ENCODE measurements at regions not wholly inside any gene's neighbourhood (a gene's known extent, or its start where the extent isn't known, plus 50 kb on each side); places are given as distances from the start of the nearest gene placed in this dataset.
A peak's percentile ranks its signal among the peaks of the same experiment; 100 is the strongest.
"Not testable (repeated sequence)": the region's sequence is repeated elsewhere in the genome, so short reads cannot be mapped to it uniquely, and the experiment has no call there.

DNA sequence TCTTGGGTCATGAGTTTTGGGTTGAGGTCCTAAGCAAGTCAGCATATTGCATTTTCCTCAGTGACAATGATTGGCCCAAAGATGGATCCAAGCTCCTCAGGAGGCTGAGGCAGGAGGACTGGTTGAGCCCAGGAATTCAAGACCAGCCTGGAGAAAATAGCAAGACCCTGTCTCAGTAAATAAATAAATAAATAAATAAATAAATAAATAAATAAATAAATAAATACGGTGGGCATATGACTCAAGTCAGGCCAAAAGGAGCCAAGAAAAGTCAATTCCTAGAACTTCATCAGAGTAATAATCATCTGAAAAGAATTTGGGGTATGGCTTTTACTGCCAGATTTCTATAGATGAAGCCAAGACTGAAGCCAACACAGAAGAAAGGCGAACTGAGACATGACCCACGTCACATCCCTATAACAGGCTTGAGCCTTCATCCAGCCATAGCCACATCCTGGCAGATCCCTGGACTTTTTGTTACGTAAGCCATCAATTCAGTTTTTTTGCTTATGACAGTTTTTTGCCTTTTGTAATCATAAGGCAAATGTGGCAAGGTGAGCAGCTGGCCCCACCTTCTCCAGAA is 88.5 kb upstream of the NFASC start:
- no peak for DNase-seq

DNA sequence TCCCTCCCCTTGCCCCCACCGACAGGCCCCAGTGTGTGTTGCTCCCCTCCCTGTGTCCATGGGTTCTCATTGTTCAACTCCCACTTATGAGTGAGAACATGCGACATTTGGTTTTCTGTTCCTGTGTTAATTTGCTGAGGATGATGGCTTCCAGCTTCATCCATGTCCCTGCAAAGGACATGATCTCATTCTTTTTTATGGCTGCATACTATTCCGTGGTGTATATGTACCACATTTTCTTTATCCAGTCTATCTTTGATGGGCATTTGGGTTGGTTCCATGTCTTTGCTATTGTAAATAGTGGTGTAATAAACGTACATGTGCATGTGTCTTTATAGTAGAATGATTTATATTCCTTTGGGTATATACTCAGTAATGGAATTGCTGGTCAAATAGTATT is 85.6 kb upstream of the NFASC start:
- not testable (repeated sequence) for DNase-seq

DNA sequence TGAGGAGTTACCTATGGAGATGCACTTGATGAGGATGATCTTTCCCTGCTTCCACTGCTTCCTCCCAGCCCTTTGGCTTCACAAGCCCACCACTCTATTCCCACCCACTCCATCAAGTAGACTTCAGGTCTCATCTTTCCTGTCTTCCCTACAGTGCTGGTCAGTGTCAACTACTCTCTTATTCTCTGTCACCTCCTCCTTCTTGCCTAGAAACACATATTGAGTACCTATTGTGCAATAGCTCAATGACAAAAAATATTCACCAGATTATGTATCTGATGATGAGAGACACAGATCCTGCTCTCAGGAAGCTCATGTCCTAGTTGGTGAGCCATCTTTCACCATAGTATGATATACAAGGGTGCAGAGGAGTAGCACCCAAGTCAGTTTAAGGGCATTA is 82.2 kb upstream of the NFASC start:
- no peak for DNase-seq

DNA sequence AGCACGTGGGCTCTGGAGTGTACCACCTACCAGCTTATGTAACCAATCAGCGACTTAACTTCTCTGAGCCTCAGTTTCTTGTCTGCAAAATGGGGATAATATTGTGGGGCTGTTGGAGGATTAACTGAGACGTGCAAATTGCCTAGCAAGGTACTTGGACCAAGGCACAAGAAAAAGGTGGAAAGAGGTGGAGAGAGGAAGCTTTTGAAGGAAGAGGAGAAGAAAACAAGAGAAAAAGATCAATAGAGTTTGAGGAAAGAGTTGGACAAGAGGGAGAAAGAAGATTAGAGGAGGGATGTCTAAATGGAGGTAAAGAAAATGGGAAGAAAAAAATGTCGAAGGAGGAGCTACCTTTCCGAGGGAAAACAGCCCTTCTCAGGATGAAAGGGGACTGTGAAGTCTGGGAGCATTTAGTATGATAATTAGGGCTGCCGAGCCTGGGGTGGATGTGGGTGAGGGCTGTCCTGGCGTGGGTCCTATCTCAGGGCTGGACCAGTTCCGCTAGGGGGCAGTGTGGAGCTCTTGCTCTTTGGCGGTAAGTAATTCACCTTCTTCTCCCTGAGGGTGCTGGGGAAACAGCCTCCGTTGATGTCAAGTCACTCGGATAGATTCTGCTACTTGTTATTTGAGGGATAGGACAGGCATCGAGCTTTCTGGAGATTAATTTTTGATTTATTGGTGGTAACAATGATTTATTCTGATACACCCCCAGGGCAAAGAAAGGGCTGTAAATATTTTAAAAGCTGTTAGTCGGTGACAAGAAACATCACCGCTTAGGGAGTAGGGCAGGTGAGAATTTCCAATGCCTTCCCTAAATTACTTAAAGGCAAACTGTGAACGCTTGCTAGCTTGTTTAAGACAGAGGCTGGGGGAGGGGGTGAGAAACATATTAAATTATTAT is 79.0 kb upstream of the NFASC start:
- DNase-seq, result peak; percentile 70 to 77

DNA sequence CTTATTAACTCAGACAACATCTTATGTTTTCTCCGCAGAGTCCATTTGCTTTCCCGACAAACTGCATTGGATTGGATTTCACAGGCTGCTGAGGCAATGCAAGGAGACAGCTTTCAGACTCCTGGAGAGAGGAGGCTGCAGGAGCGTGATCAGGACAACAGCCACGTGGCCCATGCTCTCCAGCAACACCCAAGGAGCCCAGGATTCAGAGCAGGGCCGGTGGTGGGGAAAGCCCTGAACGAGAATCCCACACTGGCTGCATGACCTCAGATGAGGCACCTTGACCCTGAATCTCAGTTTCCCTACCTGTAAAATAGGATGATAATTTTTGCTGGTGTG is 78.3 kb upstream of the NFASC start:
- DNase-seq, result no peak

DNA sequence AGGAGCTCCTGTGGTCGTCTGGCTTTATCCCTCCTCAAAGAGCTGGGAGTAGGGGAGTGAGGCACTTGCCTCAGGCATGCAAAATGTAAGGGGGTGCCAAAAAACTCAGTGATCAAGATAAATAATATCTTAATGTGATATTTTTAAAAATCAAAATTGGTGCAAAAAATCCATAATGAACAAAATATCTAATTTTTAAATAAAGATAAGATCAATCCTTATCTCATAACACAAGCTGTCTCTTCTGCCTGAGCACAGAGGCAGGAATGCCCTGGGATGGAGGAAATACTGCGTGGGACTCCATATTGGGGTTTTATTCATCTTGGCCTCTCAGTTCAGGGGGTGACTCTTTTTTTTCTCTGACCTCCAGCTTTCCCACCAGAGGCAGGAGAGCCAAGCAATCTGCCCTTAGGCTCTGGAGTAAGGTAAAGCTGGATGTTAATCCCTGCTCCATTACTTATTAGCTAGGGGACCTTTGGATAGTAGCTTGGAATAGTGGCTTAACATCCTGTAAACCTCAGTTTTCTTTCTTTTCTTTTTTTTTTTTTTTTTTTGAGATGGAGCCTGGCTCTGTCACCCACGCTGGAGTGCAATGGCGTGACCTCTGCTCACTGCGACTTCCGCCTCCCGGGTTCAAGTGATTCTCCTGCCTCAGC is 77.3 kb upstream of the NFASC start:
- DNase-seq, result no peak

DNA sequence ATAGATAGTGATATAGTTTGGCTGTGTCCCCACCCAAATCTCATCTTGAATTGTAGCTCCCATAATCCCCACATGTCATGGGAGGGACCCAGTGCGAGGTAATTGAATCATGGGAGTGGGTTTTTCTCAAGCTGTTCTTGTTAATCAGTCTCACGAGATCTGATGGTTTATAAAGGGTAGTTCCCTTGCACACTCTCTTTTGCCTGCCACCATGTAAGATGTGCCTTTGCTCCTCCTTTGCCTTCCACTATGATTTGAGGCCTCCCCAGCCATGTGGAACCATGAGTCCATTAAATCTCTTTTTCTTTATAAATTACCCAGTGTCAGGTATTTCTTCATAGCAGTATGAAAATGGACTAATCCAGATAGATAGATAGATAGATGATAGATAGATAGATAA is 73.8 kb upstream of the NFASC start:
- DNase-seq, result not testable (repeated sequence)

DNA sequence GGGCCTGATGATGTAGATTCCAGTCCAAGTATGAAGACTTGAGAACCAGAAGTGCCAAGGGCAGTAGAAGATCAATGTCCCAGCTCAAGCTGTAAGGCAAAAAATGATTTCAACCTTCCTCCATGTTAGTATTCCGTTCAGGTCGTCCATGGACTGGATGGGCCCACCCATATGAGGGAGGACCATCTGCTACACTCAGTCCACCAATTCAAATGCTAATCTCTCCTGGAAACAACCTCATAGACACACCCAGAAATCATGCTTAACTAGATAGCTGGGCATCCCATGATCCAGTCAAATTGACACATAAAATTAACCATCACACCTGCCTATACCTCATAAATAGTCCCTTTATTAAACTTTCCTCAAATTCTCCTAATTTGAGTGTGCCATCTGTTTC is 73.3 kb upstream of the NFASC start:
- no peak for DNase-seq

DNA sequence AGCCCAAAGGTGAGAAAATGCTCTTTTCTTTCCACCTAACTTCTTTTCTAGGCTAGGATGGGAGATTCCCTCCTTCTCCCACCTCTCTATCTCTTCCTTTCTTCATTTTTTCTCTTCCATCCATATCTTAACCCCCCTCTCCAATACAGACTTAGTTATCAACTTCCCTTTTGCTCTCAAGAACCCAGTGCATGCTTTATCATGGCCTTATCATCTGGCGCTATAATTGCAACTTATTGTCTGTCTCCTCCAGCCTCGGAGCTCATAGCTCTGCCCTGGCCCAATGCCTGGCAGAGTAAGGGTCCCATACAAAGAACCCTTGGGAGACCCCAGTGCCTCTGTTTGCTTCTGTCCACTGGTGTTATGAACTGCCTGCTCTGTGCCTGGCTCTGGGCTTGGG is 71.0 kb upstream of the NFASC start:
- no peak for DNase-seq

DNA sequence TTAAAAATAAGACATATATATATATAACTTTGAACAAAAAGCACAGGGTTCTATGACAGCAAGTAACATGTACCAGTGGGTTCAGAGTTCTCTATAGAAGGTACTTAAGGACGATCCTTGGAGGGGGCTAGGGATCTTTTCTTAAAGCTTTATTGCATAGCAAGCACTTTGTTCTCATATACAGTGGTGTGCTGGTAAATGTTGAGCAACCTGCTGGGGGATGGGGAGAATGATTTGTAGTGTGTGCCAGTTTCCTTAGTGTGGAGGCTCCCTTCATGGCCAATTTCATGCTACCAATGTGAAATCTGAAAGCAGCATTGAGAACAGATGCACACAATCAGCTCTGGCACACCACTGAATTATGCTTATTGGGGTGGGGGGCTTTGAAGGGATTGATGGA is 69.5 kb upstream of the NFASC start:
- DNase-seq, result no peak

DNA sequence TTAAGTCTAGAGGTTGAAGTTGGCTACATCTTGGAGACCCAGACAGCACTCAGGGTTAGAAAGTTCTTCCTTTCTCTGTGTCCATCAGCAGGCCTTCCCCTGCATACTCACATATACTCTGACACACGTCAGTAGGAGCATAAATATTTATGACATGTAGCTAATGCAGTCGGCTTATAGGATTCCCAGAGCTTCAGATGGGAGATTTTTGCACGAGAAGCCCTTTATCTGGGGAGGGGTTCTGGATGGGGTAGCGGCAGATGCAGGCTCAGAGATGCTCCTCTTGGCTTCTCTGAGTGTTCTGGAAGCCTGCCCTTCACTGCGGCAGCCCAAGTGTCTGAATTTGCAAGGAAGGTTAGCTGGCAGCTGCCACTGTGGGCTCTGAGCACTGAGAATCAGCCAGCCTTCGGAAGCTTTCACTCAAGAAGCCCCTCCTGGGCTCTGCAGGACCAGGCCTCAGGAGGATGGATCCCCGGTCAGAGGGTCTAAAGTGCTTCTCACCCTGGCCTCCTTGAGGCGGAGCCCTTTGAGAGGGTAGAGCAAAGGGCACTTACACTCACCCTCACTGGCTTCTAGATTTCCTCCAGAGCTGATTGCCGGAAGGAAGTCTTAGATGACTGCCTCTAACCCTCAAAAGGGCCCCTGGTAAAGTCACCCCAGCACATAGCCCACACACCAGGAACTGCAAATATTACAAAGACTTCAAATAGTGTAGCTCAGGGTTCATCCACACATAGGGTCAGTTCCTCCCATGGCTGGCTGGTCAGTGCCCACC is 68.1 kb upstream of the NFASC start:
- no peak for DNase-seq

DNA sequence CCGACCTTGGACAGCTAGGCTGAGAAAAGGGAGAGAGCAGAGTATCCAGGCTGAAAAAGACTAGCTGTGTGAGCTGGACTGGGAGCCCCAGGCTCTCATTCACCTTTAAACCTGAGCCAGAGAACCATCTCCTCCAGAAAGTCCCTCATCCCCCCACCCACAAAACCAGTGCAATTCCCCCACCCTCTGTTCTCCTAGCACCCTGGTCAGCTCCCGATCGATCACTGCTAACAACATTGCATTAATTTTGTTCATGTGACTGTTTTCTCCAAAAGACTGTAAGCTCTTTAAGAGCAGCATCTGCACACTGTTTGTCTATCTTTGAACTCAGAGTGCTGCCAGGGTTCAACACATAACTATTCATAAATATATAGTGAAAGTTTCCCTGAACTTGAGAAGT is 67.1 kb upstream of the NFASC start:
- DNase-seq, result no peak

DNA sequence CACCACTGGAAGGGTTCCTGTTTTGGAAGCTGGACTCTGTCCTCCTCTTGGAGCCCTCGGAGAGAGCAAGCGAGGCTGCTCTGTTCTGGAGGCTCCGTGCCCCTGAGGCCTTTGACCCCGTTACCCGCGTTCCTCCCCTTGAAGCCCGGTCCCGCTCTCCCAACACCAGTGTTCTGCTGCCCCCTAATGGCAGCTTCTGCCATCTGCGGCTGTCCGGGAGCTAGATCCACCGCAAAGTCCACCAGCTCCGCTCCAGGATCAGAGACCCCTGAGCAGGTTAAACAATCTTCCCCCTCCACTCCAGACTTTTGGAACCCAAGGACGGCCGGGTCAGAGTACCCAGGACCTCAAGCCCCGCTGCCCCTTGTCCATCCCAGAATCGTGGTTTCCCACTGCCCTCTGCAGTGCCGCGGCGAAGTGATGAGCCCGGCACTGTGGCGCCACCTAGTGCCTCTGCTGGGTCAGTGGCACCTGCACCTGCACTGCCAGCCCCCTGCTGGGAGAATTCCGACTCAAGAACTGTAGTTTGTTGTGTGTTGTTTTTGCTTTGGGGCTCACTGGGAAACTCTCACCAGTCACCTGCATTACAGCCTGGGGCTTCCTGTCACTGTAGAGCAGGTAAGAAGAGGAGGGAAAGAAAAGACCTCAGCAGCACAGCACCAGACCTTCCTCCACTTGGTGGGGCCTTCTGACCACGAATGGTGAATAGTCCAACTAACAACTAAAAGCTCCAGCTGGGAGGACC is 63.5 kb upstream of the NFASC start:
- peak; percentile 82 to 86 for DNase-seq

DNA sequence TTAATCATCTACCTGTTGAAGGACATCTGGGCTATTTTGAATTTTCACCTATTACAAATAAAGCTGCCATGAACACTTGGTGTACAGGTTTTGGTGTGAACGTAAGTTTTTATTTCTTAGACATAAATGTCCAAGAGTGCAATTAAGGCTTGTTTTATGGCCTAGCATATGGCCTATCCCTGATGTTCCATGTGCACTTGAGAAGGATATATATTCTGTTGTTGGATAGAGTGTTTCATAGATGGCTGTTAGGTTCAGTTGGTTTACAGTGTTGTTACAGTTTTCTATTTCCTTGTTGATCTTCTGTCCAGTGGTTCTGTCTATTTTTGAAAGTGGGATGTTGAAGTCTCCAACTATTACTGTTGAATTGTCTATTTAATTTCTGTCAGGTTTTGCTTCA is 61.2 kb upstream of the NFASC start:
- no peak for DNase-seq

DNA sequence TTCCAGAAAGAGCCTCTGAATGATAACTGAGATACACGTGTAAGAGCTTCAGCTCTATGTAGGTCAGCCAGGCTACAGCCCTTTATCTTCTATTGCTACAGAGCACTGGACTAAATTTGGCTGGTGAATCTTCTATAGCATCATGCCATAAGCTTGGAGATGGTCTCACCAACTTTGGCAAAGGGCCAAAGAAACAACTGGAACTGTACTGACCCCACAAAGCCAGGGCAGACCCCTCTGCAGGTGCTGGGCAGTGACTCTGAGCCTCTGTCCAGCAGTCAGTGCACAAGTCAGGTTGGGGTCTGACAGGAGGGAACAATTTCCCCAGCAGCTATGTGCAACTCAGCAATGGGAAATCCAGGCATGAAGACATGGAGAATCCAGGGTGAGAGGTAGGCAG is 57.8 kb upstream of the NFASC start:
- no peak for DNase-seq

DNA sequence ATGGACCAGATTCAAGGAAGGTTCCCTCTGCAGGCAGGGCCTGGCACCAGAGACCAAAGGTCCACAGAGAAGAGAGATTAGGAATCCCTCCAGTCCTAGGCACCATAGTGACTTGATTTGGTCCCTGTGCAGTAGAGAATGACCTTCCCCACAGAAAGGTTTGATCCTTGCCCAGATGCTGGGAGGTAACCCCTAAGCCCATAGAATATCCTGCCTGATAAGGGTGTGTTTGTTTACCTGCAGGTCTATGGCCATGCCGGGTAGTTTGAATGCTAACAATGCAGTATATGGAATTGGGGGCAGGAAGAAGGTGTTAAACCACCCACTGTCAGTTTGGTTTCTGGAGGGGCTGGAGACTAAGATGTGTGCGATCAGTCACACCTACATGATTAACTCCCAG is 57.1 kb upstream of the NFASC start:
- no peak for DNase-seq

DNA sequence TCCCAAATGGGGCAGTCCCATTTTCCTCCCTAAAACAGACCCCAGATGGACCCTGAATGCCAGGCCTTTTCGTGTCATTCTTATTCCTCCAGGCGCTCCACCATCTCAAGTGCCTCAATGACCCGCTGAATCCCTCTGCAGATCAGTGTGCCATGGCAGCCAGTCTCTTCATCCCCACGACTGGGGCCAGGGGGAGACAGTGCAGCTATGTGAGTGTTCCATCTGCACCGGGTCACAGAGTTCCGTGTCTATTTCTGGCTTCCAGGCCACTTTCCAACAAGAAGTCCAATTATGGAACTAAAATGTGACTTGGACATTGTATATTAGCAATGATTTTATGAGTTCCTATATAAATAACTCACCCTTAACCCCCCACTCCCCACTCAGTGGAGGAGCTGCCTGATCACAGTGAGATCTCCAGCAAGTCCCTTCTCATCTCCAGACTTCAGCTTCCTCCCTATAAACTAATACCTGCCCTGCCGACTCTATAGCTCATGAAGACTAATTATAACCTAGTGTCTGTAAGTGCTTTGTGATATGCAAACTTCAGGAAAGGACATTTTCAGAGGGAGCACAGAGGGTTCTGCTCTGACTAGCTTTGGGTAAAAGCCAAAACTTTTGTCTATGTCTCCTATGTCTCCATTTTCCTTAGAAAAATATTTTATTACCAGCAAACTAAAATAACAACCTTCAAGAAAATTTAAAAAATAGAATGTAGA is 56.3 kb upstream of the NFASC start:
- DNase-seq, result no peak

DNA sequence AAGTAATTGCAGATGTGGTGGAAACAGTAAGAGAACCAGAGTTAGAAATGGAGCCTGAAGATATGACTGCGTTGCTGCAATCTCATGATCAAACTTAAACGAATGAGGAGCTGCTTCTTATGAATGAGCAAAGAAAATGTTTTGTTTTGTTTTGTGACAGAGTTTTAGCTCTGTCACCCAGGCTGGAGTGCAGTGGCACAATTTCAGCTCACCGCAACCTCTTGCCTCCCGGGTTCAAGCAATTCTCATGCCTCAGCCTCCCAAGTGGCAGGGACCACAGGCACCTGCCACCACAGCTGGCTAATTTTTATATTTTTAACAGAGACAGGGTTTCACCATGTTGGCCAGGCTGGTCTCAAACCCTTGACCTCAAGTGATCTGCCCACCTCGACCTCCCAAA is 53.3 kb upstream of the NFASC start:
- DNase-seq, result no peak

DNA sequence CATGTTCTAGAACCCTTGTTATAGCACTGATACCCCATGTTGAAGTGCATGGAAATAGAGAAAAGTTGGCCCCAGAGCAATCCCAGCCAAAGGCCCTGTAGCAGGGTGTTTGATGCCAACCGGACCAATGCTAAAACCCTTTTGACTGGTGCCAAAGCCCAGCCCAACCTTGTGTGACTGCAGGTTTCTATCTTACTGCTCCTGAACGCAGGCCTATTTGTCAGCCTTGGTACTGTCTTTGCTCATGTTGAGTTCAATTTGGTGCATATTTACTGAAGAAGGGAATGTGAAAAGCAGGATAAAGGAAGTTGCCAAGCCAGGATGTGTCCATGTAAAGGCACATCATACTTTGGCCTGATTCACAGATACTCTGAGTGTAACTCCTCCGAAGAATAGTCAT is 51.7 kb upstream of the NFASC start:
- no peak for DNase-seq

DNA sequence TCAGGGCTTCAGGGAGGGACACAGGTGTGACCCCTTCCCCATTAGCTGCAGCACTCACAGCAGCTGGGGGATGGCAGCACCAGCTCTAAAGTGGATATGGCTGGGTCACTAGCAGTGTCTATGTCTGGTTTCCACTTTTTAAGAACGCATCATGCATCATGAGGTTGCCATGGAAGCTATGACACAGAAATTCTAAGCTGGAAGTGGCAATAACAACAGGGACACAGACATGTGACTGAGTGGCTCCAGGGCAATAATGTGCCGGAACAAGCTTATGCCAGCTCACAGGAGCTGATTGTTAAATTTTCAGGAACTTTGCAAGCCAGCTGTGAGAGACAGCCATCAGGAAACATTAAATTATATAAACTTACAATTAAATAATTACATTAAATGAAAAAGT is 51.2 kb upstream of the NFASC start:
- DNase-seq, result no peak

All from CD4-positive, alpha-beta T cell treated with Interferon alpha-2 for 1 hour (primary cell).